Skeletal muscle tissue (tissue), 3 donors: ENCODE measurements at regions not wholly inside any gene's neighbourhood (a gene's known extent, or its start where the extent isn't known, plus 50 kb on each side); places are given as distances from the start of the nearest gene placed in this dataset.
"Not testable (repeated sequence)": the region's sequence is repeated elsewhere in the genome, so short reads cannot be mapped to it uniquely, and the experiment has no call there.

ENCODE experiments used
- H3K27ac ChIP-seq: one replicate; pipeline ENCODE4 v1.7.0; 2013; ENCODE audit warnings: mild to moderate bottlenecking, low read depth, low read length, inconsistent platforms
- H3K27me3 ChIP-seq, 3 donors: one replicate each; pipeline ENCODE4 v1.7.0; 2013; ENCODE audit warnings: low read length in 3 of 3; ENCODE audit not compliant: control insufficient read depth in 3 of 3, insufficient read depth in 3 of 3
- H3K36me3 ChIP-seq, 3 donors: one replicate each; pipeline ENCODE4 v1.7.0; 2013; ENCODE audit warnings: low read length in 3 of 3; ENCODE audit not compliant: control insufficient read depth in 3 of 3, insufficient read depth in 3 of 3
- H3K4me1 ChIP-seq, 3 donors: one replicate each; pipeline ENCODE4 v1.7.0; 2013; ENCODE audit warnings: low read length in 3 of 3, mild to moderate bottlenecking in 3 of 3; ENCODE audit not compliant: control insufficient read depth in 3 of 3, insufficient read depth in 3 of 3
- H3K4me3 ChIP-seq, 3 donors: one replicate each; pipeline ENCODE4 v1.7.0; 2013; ENCODE audit warnings: low read length in 3 of 3
- H3K9ac ChIP-seq, 3 donors: one replicate each; pipeline ENCODE4 v1.7.0; 2013; ENCODE audit warnings: low read length in 3 of 3, mild to moderate bottlenecking in 3 of 3, moderate library complexity in 2 of 3, low read depth in 1 of 3
- H3K9me3 ChIP-seq, 3 donors: one replicate each; pipeline ENCODE4 v1.7.0; 2013; ENCODE audit warnings: low read length in 3 of 3; ENCODE audit not compliant: control insufficient read depth in 3 of 3
- donor health status: Osteomylitis.

- Histone ChIP-seq H3K4me3 (no peak overlapping the region), H3K27ac (no peak overlapping the region), H3K36me3 (no peaks in the 10 kb centered on the region), H3K9ac (no peak overlapping the region), H3K27me3 (no peaks in the 10 kb centered on the region), H3K9me3 (no peaks in the 10 kb centered on the region), H3K4me1 (no peaks in the 10 kb centered on the region)
These were observed 352.1 kb upstream of the KIF2B start for GRCh38 chr17:53470626-53471025.

DNA sequence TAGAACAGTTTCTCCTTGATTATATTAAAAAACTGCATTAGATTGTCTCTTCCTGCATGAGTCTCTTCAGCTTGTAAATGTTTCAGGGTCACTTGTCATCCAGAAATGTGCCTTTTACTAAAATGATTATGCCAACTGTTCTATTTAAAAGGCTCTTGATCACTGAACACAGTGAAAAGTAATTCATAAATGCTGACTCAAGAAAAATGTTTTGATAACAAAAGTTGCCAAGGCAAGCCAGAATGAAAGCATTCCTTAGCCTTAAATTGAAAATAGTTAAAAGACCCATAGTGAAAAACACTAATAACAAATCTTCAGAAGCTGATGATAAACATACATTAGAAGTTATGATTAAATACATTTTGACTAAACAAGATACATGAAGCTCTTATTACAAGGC lies 356.0 kb upstream of the KIF2B start:
- Histone ChIP-seq H3K9me3 (no peaks in the 10 kb centered on the region), H3K27me3 (no peaks in the 10 kb centered on the region), H3K9ac (no peak overlapping the region), H3K36me3 (no peaks in the 10 kb centered on the region), H3K4me3 (no peak overlapping the region), H3K4me1 (no peaks in the 10 kb centered on the region), H3K27ac (no peak overlapping the region)

- H3K4me1 ChIP-seq, H3K27me3 ChIP-seq, H3K36me3 ChIP-seq, H3K9ac ChIP-seq, H3K27ac ChIP-seq, H3K4me3 ChIP-seq, H3K9me3 ChIP-seq: not testable (repeated sequence)
These were observed 358.3 kb upstream of the KIF2B start for GRCh38 chr17:53464396-53464795.

DNA sequence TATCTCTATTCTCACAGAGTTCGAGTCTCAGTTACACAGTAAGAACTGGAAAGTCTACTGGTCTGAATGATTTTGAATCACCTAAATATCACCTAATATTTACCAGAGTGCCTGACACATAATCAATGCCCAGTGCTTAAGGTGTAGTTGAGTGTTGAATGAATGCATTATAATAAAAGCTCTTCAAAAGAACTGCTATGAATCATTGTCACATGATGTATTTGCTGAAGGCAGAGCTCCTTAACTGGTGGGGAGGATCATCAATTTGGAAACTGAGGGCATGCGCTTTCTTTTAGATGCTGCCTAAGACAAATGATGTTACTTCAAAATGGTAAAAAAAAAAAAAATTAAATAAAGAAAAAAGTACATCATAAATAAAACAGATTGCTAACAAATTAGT lies 359.4 kb upstream of the KIF2B start:
- Histone ChIP-seq H3K4me3 (no peak overlapping the region), H3K36me3 (no peaks in the 10 kb centered on the region), H3K9ac (no peak overlapping the region), H3K4me1 (no peaks in the 10 kb centered on the region), H3K9me3 (peaks cover 0 to 3% (median 2%) of the 10 kb centered on the region in 3 donors), H3K27ac (no peak overlapping the region), H3K27me3 (no peaks in the 10 kb centered on the region)

DNA sequence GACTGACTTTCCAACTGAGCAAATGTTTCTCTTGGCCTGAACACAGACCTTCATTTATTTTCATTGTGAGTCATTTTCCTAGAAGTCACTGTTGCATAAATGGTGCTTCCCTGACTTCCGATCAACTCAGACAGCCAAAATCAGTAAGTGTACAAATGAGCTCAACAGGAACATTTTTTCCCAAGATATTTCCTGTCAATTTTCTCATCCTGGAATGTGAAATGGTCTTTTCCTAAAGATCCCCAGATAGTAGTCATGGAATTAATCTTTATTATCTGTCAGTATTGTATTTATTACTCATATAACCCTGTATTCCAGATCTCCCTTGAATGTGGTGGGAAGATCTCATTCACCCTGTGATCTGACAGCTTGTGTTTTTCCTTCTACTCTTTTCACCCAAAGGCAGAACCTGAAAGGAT lies 360.3 kb upstream of the KIF2B start:
- Histone ChIP-seq H3K27ac (no peak overlapping the region), H3K36me3 (no peaks in the 10 kb centered on the region), H3K9ac (no peak overlapping the region), H3K4me3 (no peak overlapping the region), H3K9me3 (peaks cover 0 to 3% (median 2%) of the 10 kb centered on the region in 3 donors), H3K4me1 (no peaks in the 10 kb centered on the region), H3K27me3 (no peaks in the 10 kb centered on the region)

- not testable (repeated sequence) for H3K9ac ChIP-seq
These were observed 366.8 kb upstream of the KIF2B start for GRCh38 chr17:53455943-53456342.

DNA sequence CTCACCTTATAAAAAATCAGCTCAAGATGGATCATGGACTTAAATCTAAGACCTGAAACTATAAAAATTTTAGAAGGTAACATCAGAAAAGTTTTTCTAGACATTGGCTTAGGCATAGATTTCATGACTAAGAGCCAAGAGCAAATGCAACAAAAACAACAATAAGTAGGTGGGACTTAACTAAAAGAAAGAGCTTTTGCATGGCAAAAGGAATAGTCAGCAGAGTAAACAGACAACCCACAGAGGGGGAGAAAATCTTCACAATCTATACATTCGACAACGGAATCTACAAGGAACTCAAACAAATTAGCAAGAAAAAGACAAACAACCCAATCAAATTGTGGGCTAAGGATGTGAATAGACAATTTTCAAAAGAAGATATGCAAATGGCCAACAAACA lies 368.4 kb upstream of the KIF2B start:
- Histone ChIP-seq H3K9me3 (no peaks in the 10 kb centered on the region), H3K27me3 (no peaks in the 10 kb centered on the region), H3K4me1 (no peaks in the 10 kb centered on the region), H3K9ac (no peak overlapping the region), H3K36me3 (no peaks in the 10 kb centered on the region), H3K27ac (no peak overlapping the region), H3K4me3 (no peak overlapping the region)

More at GRCh38 chr17:53455943-53456342, 366.8 kb upstream of the KIF2B start:
- H3K4me3 ChIP-seq, H3K9me3 ChIP-seq, H3K27ac ChIP-seq, H3K36me3 ChIP-seq, H3K27me3 ChIP-seq, H3K4me1 ChIP-seq: not testable (repeated sequence)

DNA sequence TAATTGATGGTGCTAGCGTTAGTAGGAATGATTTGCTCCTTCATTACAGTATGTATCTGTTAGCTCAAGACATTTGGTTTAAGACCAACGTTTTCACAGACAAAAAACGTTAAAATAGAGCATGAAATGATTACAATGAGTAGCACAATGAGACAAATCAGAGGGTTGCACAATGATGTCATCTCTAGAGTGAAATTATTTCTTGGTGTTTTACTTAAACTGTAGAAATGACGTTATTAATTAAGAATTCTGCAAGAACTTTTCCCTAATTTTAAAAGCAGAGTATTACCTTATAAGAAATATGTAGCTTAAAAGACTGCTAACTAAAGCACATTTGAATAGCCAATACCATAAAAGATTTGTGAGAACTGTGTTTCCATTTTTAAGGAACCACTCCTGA lies 373.4 kb upstream of the KIF2B start:
- Histone ChIP-seq H3K9me3 (no peaks in the 10 kb centered on the region), H3K4me1 (no peaks in the 10 kb centered on the region), H3K4me3 (no peak overlapping the region), H3K27me3 (no peaks in the 10 kb centered on the region), H3K36me3 (no peaks in the 10 kb centered on the region), H3K9ac (no peak overlapping the region), H3K27ac (no peak overlapping the region)

DNA sequence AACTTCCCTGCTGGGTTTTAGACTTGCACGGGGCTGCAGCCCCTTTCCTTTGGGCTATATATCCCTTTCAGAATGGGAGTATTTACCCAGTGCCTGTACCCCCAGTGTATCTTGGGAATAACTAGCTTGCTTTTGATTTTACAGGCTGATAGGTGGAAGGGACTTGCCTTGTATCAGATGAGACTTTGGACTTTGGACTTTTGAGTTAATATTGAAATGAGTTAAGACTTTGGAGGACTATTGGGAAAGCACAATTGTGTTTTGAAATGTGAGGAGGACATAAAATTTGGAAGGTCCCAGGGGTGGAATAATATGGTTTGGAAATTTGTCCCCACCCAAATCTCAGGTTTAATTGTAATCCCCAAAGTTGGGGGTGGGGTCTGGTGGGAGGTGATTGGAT lies 393.8 kb upstream of the KIF2B start:
- H3K27ac ChIP-seq, result no peak overlapping the region
- no peaks in the 10 kb centered on the region for H3K27me3 ChIP-seq
- no peaks in the 10 kb centered on the region for H3K4me1 ChIP-seq
- no peaks in the 10 kb centered on the region for H3K9me3 ChIP-seq
- no peaks in the 10 kb centered on the region for H3K36me3 ChIP-seq
- H3K9ac ChIP-seq, result no peak overlapping the region
- H3K4me3 ChIP-seq, result no peak overlapping the region

DNA sequence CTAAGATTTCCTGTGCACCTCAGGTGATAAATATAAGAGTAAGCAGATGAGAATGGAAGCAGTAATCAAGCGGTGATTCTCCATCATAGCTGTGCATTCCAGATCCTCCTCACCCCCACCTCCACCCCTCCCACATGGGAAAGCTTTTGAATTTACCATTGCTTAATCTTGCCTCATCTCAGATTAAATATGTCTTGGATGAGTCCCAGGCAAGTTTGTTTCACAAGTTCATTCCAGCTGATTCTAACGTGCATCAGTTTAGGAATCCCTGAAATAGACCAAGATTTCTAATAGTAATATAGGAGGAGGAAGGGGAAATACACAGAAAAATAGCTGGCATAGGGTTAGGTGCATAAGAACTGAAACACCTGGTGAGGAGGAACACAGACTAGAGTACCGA lies 396.2 kb upstream of the KIF2B start:
- no peaks in the 10 kb centered on the region for H3K9me3 ChIP-seq

DNA sequence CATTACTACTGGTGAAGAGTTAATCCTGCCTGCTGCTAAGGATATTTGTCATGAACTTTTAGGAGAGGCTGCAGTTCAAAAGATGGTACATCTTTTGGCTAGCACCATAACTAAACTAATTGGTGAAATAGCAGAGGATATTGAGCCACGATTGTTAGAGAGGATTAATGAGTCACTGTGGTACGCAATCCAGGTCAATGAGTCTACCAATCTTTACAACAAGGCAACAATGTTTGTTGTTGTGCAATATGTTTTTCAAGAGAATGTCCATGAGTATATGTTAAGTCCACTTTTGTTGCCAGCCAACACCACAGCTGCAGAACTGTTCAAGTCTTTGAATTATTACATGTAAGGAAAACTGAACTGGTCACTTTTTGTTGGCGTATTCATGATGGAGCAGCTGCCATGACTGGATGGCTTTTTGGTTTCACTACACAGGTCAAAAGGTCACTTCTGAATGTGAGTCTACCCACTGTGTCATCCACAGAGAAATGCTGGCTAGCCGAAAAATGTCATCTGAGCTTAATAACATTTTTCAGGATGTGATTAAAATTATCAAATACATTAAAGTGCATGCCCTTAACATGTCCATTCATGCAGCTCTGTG lies 402.6 kb upstream of the KIF2B start:
- Histone ChIP-seq H3K27ac (no peak overlapping the region), H3K4me3 (no peak overlapping the region), H3K9ac (no peak overlapping the region), H3K4me1 (no peaks in the 10 kb centered on the region), H3K9me3 (no peaks in the 10 kb centered on the region), H3K27me3 (no peaks in the 10 kb centered on the region), H3K36me3 (no peaks in the 10 kb centered on the region)

More for the DNA sequence above, 396.2 kb upstream of the KIF2B start:
- Histone ChIP-seq H3K36me3 (no peaks in the 10 kb centered on the region), H3K27me3 (no peaks in the 10 kb centered on the region), H3K4me3 (no peak overlapping the region), H3K27ac (no peak overlapping the region), H3K4me1 (no peaks in the 10 kb centered on the region), H3K9ac (no peak overlapping the region)
